GM12878 (cell line): ENCODE measurements at regions not wholly inside any gene's neighbourhood (a gene's known extent, or its start where the extent isn't known, plus 50 kb on each side); places are given as distances from the start of the nearest gene placed in this dataset.

Experiments
- ATAC-seq: fragments of 200-7000 bp; cut with Tn5 transposase; 3 replicates; pipeline ENCODE4 v1.9.1; 2020; ENCODE audit warnings: mild to moderate bottlenecking, moderate library complexity
- BruUV-seq: library from RNA; stranded (reverse); fragments of 400-500 nt; replicated peaks from 2 replicates; lab custom pipeline; 2021; lab: Mats Ljungman, UMichigan
- CTCF ChIA-PET: fragments of 300-600 bp; sonication (Branson Sonifier 250); formaldehyde crosslinking; extraction: SDS; loops from one replicate; lab custom pipeline; 2021; ENCODE audit warnings: inconsistent platforms; lab: Yijun Ruan, JAX
- POLR2A ChIA-PET: fragments of 350-600 bp; formaldehyde crosslinking; extraction: SDS; loops from one replicate; lab custom pipeline; 2021; ENCODE audit warnings: inconsistent platforms; lab: Charles Lee
- RAD21 ChIA-PET: fragments of 300-600 bp; sonication (Branson Sonifier 250); formaldehyde crosslinking; loops from one replicate; lab custom pipeline; 2023; ENCODE audit warnings: antibody characterized with exemption; ENCODE audit not compliant: unreplicated experiment; lab: Charles Lee
- SMC1A ChIA-PET: fragments of 300-600 bp; sonication (Branson Sonifier 250); formaldehyde crosslinking; loops from one replicate; lab custom pipeline; 2023; ENCODE audit not compliant: unreplicated experiment, uncharacterized antibody; lab: Charles Lee
- DNase-seq: peaks from one replicate; pipeline ENCODE4 v3.0.0-alpha.2; 2011; ENCODE audit warnings: low read depth, low spot score
- FAIRE-seq: peaks from 3 replicates; lab custom pipeline; 2011; peaks lifted over from hg19 to GRCh38; lab: Jason Lieb, UNC
- H2AFZ ChIP-seq: 2 replicates; pipeline ENCODE4 v1.6.0; 2011; ENCODE audit warnings: low read depth, low read length, control low read depth; ENCODE audit not compliant: control insufficient read depth
- H3K27ac ChIP-seq: 2 replicates; pipeline ENCODE4 v1.5.1; 2011; ENCODE audit warnings: control low read depth; ENCODE audit not compliant: control insufficient read depth, insufficient read depth
- H3K27me3 ChIP-seq, 2 experiments: replicated peaks in 1 of 2; 2 replicates each; pipeline versions ENCODE4 v1.6.0 to v1.6.1; 2011; ENCODE audit warnings: low read length in 1 of 2; ENCODE audit not compliant: control insufficient read depth in 2 of 2, insufficient read depth in 2 of 2
- H3K36me3 ChIP-seq, 2 experiments: 2 replicates each; pipeline ENCODE4 v1.5.1; 2011; ENCODE audit warnings: low read length in 1 of 2; ENCODE audit not compliant: control insufficient read depth in 2 of 2, insufficient read depth in 2 of 2
- H3K4me1 ChIP-seq: 2 replicates; pipeline ENCODE4 v1.6.1; 2011; ENCODE audit warnings: mild to moderate bottlenecking, low read length, moderate library complexity, mixed read lengths; ENCODE audit not compliant: control insufficient read depth, insufficient read depth
- H3K4me2 ChIP-seq: 2 replicates; pipeline ENCODE4 v1.6.0; 2011; ENCODE audit warnings: control low read depth; ENCODE audit not compliant: control insufficient read depth, insufficient read depth
- H3K4me3 ChIP-seq: fragments of 200-600 bp; sonication (generic); 2 replicates; pipeline ENCODE4 v1.5.1; 2016
- H3K79me2 ChIP-seq: 2 replicates; pipeline ENCODE4 v1.6.0; 2011; ENCODE audit warnings: low read length; ENCODE audit not compliant: control insufficient read depth, insufficient read depth
- H3K9ac ChIP-seq: 2 replicates; pipeline ENCODE4 v1.8.0; 2011; ENCODE audit warnings: low read length, control low read depth, mixed read lengths; ENCODE audit not compliant: control insufficient read depth, insufficient read depth
- H3K9me3 ChIP-seq: replicated peaks from 3 replicates; pipeline ENCODE4 v1.5.1; 2011; ENCODE audit warnings: mild to moderate bottlenecking, low read length; ENCODE audit not compliant: control insufficient read depth, insufficient read depth
- H4K20me1 ChIP-seq: 2 replicates; pipeline ENCODE4 v1.6.0; 2011; ENCODE audit not compliant: control insufficient read depth, insufficient read depth
- BHLHE40 ChIP-seq, 2 experiments: fragments of 450-650 bp in 1 of 2; IDR thresholded peaks; 2 replicates each; pipeline ENCODE4 v1.6.1; 2011 to 2017; ENCODE audit warnings: low read depth in 2 of 2, borderline replicate concordance in 1 of 2, improper control_type of control experiment in 1 of 2, low read length in 1 of 2, mild to moderate bottlenecking in 1 of 2
- BRCA1 ChIP-seq: IDR thresholded peaks from 2 replicates; pipeline ENCODE4 v1.6.1; 2011; ENCODE audit warnings: low read depth, low read length, improper control_type of control experiment
- E4F1 ChIP-seq: fragments of 450-650 bp; IDR thresholded peaks from 2 replicates; pipeline ENCODE4 v1.6.1; 2018; ENCODE audit warnings: borderline replicate concordance, mild to moderate bottlenecking; ENCODE audit not compliant: partially characterized antibody
- EGR1 ChIP-seq, 2 experiments: IDR thresholded peaks; 1 replicate in 1 of 2; 2 replicates in 1 of 2; pipeline ENCODE4 v1.6.1; 2011 to 2012; ENCODE audit warnings: low read depth in 2 of 2, low read length in 2 of 2, borderline replicate concordance in 1 of 2, mild to moderate bottlenecking in 1 of 2, moderate library complexity in 1 of 2
- PAX8 ChIP-seq: fragments of 450-650 bp; IDR thresholded peaks from 2 replicates; pipeline ENCODE4 v1.6.1; 2017; ENCODE audit warnings: mild to moderate bottlenecking, moderate library complexity
- WGBS: methylation state at CpG from one replicate; pipeline ENCODE4 v1.1.6; 2016; ENCODE audit warnings: low lambda C conversion rate; ENCODE audit not compliant: insufficient replicate concordance, insufficient coverage; ENCODE audit errors: missing lambda C conversion rate; 5-methylcytosine and 5-hydroxymethylcytosine counted together
- in situ Hi-C: fragments of 300-500 bp; cut with MboI; formaldehyde crosslinking; loops from 9 replicates; pipeline ENCODE4 v1.14.3; 2018; ENCODE audit warnings: mixed read lengths
- intact Hi-C: fragments of 100-400 bp; cut with micrococcal nuclease; formaldehyde crosslinking; loops from one replicate; pipeline ENCODE4 v1.14.2; 2022; ENCODE audit not compliant: unreplicated experiment

GRCh38 chr21:35207322-35207721, 158.2 kb upstream of the RUNX1 start:
- Histone ChIP-seq H3K4me3 (no peak overlapping the region), H3K4me2 (no peak overlapping the region), H3K79me2 (no peaks in the 10 kb centered on the region), H3K27ac (no peak overlapping the region), H3K27me3 (no peaks in the 10 kb centered on the region), H3K9me3 (no peaks in the 10 kb centered on the region; the same call in 2 of the 3 replicates), H3K36me3 (no peaks in the 10 kb centered on the region), H3K9ac (no peak overlapping the region), H2AFZ (no peak overlapping the region), H3K4me1 (peaks cover 20% of the 10 kb centered on the region), H4K20me1 (no peaks in the 10 kb centered on the region)
- ATAC-seq (no peak), DNase-seq (no peak), FAIRE-seq (no peak)
- ChIA-PET SMC1A (no interaction called here), POLR2A (no interaction called here), RAD21 (no interaction called here), CTCF (no interaction called here)
- 64% methylated on average over 9 of the region's 9 CpGs for WGBS
- intact Hi-C loops: no loop called here
- in situ Hi-C loops: no loop called here
- no TSS peak for BruUV-seq
- TF ChIP-seq EGR1 (IDR thresholded peaks at IDR 0.05; ENCODE audit: borderline replicate concordance in 1 of 2, low read depth in 2 of 2, low read length in 2 of 2) (no peak), BHLHE40 (IDR thresholded peaks at IDR 0.05; ENCODE audit: borderline replicate concordance in 1 of 2, low read depth in 2 of 2, low read length in 1 of 2) (no peak), PAX8 (no peak), BRCA1 (no peak), E4F1 (no peak)
